Inferior parietal cortex (tissue), 1 donor: ENCODE measurements at regions not wholly inside any gene's neighbourhood (a gene's known extent, or its start where the extent isn't known, plus 50 kb on each side); places are given as distances from the start of the nearest gene placed in this dataset.

Experiments used
- DNase-seq: peaks from one replicate; pipeline ENCODE4 v3.0.0-alpha.2; 2016; ENCODE audit errors: extremely low spot score

DNA sequence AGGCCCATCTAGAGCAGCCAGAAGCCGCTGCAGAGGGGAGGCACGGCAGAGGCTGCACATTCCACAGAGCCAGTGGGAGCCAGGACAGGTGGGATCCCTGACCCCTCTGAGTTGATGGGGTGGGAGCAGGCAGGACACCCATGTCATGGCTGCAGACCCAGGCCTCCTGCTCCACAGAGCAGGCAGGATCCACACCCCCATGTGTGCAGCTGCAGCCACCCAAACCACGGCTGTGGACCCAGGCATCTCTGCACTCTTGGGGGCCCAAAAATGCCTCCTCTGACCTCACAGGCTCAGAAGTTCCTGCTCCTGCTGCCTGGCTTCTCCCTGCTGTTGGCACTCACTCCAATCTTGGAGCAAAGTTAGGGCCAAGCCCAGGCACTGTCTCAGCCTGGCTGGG is 112.3 kb upstream of the TMEM18 start:
- DNase-seq = no peak

DNA sequence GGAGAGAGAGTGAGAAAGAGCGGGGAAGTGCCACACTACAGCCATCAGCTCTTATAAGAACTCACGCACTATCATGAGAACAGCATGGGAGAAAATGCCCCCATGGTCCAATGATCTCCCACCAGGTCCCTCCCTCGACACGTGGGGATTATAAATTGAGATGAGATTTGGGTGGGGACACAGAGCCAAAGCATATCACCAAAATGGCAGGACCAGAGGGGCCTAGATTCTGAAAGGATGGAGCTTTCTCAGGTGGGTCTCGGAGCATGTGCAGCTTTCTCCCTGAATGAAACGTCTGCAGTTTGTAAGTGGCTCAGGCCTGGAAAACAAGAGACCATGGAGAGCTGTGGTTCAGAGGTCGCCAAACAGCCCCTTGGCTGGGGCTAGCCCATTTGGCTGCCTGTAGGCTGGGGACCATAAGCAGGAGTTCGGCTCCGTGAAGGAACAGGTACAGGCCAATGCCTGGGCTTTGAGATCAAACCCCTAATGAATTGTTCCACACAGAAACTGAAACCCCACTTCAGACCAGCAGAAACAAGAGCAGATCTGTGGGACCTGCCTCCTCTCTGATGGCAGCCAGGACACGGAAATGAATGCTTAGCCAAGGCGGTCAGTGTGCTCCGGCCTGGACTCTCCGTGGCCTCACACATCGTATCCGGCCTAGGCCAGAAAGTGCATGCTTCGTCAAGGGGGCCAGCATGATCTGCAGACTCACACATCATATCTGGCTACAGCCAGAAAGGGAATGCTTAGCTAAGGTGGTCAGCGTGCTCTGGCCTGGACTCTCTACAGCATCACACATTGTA is 111.2 kb upstream of the TMEM18 start:
- DNase-seq = no peak

DNA sequence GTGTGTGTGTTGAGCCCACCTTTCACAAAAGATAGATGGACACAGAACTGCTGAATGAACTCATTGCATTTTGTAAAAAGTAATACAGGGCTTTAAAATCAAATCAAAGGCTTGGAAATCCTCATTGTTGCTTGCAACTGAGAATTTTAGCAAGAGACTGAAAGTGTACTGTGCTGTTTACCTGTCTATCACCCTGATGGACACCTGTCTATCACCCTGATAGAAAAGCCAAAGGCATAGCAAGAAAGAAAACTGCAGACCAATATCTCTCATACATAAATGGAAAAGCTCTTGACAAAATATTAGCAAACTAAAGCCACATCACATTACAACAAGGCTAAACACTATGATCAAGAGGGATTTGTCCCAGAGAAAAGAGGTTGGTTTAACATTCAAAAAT is 107.5 kb upstream of the TMEM18 start:
- no peak for DNase-seq

DNA sequence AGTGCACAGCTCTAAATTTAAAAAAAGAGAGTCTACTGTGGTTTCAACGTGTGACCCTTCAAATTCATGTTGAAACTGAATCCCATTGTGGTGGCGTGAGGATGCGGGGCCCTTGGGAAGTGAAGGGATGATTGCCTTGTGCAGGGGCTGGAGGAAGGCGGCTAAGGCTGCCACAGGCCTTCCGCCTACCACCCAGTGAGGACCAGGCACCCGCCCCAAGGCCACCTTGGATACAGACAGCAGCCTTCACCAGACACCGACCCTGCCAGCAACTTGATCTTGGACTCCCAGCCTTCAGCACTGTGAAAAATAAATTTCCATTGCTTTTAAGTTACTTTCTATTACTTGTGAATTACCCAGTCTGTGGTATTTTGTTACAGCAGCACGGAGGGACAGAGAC is 103.4 kb upstream of the TMEM18 start:
- no peak for DNase-seq

DNA sequence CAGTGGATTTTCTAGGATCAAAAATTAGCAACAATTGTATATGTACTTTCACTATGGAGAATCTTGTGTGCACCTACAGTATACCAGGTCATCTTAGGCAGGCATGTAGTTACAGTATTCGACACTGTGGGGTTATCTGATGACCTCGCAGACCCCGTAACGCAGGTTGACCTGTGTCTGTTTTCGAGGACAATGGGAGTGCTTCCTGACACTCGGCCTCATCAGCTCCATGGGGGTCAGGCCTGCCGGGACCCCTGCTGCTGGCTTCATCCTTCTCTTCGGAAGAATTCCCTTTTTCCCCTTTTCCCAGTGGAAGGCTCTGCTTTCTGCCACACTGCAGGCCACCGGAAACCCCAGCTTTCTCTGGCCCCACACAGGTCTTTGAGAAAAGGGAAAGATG is 102.8 kb upstream of the TMEM18 start:
- DNase-seq = no peak

DNA sequence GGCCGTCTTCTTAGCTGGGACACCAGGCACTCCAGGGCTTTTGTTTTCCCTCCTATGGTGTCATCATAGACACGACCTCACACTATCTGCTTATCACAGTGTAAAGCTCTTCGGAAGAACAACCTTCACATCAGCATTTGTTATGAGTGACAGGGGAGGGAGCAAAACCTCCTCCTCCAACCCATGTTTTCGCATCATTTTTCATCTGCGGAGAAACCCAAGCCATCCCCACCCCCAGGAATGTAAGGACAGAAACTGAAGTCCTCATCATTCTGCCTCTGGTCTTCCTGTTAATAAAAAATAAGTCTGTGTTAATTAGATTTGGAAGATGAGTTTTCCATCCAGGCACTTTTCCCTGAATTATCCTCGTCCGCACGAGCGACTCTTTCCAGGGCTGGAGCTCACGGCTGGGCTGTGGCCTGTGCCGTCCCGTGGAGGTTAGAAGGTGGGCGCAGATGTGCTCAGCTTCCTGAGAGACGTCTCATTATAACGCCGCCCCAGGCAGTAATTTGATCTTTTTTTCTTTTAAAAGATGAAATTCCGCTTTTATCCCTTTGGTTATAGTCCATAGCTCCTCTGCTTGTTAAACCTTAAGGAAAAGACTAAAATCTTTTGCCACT is 101.6 kb upstream of the TMEM18 start:
- no peak for DNase-seq

DNA sequence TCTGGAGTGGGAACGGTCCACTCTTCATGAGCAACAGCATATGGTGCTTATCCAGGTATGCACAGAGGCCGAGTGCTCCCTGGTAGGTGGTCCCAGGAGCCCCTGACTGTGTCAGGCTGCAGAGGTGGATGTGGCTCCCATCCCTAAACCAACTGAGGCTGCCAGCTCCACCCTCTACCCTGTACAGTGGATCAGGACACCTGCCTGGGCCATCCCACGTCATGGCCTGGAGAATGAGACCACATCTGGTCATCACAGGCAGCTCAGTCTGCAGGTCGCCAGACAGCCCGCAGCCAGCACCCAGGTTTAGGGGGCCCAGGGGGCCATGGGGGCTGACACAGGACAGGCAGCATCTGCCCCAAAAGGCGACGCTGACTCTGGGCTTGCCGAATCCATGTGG is 100.3 kb upstream of the TMEM18 start:
- DNase-seq = no peak

DNA sequence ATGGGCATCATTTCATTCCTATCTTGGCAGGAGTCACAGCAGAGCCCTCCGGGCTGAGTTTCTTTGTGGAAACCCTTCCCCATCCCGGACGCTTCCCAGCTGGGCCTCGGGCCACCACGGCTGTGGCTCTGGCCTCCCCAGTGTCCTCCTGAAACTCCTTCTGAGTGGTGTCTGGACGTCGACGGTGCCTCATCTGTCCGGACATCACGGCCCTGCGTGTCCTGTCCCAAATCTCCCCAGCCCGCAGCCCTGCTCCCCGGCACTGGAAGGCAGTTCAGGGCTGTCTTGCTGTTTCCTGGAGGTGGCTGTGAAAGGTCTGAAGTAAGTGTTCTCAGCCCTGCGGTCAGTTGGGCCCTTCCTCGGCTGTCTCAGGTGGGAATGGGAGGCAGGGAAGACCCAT is 99.8 kb upstream of the TMEM18 start:
- no peak for DNase-seq

DNA sequence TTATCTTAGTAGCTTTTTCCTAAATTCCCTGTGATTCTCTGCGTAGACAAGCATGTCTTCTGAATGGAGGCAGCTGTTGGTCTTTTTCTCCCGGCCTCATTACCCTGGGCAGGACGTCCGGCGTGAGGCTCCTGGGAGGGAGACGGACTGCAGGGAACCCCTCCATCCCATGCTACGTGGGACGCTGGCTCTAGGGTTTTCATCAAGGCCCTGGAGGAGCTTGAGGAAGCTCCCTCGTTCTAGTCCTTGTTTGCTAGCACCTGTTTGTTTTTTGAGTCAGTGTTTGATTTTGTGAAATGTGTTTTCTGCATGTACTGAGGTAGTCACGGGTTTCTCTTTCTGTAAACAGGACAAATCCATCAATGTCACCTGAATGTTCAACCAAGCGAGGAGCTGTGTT is 99.3 kb upstream of the TMEM18 start:
- no peak for DNase-seq

DNA sequence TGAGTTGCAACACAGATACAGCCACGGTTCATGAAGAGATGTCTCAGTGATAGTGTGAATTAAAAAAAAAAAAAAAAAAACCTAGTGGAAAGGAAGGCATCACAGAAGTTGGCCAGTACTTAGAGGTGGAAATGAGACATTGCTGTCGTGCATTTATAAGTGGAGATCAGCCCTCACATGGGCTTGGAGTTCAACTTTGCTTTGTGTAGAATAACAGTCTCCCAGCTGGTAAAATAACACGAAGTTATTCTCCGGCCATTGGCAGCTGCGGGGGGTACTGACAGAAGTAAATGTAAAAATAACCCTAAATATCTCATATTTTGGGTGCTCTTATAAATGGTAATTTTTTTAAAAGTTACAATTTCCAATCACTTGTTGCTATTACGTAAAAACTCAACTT is 98.8 kb upstream of the TMEM18 start:
- DNase-seq = no peak

DNA sequence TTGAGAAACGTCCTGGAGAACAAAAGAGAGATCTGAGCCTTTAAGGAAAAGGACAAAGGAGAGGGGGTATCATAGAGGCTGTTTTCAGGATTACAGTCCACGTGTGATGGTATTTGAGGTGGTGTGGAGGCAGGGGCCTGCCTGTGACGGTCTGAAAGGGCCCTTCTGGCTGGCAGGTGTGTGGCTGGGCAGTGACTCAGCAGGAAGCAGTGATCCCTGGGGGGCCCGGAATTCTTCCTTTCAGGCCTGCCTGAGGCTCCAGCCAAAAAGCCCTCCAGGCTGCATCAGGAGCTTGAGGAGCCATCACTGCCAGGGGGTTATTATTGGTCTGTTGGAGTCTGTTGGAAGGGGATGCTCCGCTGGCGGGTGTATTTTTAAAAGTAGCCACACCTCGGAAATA is 97.2 kb upstream of the TMEM18 start:
- DNase-seq = no peak

DNA sequence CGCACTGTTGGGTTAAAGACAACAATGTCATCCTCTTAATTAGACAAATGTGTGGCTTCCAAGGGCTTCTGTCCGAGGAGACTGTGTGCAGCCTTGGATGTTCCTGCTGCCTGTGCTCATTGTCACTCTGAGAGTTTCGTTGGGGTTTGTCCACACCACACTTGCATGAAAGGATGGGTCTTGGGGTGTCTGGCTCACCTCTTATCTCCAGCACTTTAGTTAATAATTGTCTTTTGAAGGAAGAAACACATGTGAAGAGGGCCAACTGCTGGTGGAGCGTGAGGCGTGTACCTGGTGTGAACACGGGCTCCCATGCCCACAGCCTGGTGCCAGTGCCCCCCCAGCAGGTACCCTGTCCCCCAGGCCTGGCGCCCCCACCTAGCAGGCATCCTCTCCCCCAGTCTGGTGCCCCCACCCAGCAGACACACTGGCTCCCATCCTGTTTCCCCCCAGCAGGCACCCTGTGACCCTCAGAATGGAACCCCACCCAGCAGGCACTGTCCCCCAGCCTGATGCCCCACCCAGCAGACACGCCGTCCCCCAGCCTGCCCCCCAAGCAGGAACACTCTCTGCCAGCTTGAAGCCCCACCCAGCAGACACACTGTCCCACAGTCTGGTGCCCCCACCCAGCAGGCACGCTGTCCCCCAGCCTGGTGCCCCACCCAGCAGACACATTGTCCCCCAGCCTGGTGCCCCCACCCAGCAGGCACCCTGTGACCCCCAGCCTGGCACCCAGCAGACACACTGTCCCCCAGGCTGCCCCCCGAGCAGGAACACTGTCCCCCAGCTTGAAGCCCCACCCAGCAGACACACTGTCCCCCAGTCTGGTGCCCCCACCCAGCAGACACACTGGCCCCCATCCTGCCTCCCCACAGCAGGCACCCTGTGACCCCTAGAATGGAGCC is 96.3 kb upstream of the TMEM18 start:
- no peak for DNase-seq

DNA sequence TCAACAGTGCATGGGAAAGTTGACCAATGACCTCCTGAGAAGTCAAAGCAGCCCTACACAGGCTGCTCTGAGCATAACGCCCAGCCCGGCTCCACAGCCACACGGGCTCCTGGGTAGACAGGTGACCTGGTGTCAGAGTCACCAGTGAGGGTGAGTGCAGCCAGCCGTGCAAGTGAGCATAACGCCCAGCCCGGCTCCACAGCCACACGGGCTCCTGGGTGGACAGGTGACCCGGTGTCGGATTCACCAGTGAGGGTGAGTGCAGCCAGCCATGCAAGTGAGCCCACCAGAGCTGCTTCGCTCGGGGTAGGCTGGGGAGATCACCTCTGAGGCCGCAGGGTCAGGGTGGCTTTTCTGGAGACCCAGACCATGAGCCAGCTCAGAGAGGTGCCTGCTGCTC is 94.3 kb upstream of the TMEM18 start:
- no peak for DNase-seq

DNA sequence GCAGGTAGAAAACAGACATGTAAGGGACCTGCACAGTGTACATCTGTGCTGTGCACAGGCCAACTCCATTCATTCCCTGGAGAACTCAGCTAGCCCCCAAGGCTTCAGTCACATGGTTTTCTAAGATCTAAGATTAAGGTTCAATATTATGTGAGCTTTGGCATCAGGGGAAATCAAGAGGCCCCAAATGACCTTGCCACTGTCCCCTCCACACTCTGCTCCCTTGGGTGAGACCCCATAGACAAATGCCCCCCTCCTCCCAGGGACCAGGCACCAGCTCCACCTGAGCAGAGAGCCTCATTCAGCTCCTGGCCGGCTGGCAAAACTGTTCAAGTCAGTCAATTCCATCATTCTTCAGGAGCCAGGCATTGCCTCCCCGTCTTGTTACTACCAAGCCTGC is 93.6 kb upstream of the TMEM18 start:
- no peak for DNase-seq

DNA sequence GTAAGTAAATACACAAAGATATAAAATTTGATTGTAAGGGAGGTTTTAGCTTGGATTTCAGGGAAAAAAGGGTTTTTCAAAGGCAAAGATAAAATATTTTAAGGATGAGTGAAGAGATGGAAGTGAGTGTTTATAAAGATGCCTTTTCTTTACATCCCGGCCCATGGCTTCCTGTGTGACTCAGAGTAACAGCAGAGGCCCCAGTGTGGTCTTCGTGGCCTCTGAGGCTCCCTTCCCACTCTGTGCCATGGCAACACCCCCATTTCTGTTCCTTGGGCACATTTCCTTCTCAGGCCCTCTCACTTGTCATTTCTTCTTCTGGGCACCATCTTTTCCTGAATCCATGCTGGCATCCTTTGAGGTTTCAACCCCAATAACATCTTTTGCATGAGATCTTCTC is 92.6 kb upstream of the TMEM18 start:
- DNase-seq = no peak

DNA sequence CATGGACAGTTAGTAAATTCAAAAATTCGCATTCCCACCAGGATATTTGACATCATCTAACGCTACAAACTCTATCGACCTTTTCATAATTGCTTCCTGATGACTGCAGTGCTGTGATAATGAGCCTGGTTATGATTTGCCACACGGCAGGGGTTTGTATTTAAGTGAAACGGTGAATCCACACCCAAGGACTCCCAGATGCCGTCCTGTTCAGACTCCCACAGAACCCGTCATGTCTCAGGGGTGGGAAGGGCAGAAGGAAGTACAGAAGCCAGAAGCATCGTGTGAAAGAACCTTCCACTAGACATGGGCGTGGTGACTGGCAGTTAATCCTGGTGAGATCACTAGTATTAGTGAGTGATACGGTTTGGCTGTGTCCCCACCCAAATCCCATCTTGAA is 91.2 kb upstream of the TMEM18 start:
- DNase-seq = no peak

DNA sequence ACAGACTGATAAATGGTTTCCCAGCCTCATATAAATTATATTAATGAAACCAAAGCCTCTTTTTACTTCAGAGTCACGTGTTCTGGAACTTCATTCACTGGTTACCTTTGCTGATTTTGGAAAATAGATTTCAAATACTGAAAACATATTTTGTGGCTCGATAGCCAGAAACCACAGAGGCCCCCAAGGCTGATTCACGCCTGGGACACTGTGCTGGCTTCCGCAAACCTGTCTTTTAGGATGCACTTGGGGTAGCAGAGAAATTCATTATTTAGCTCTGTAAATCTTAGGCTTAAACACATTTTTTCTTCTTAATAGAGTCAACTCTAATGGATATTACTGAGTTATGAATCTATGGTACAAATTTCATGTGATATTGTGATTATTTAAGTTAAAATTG is 90.7 kb upstream of the TMEM18 start:
- no peak for DNase-seq

DNA sequence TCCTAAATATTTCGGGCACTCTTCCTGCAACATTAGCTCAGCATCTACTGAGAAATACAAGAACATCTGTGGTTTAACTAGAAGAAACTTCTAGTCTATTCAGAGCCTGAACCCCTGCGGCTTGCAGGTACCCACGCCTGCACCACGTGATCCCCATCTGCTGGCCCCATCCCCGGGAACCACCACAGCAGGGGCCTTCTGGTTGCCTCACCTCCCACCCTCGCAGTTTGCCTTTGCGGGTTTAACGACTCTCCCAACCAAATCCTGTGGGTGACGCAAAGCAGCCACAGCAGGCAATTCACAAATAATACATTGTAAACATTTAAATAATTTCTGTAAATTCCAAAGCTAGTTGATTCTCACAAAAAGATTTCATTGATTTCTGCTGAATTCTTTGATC is 90.2 kb upstream of the TMEM18 start:
- no peak for DNase-seq

DNA sequence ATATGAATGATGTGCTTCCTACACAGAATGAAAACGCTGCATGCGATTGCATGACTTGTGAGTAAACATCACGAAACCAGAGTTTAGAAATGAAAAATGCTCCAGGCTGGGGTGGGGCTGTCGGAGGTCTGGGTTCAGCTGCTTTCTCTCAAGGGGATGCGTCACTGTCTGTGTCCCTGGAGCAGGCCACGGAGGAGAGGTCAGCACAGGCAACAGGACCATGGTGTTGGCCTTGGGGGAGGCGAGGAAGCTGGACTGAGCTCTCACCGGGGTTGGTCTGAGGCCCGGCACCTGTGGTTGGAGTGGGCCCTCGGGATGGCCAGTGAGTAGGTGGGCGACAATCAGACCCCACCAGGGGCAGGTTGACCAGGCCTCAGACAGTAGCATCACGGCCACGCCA is 89.0 kb upstream of the TMEM18 start:
- DNase-seq = no peak

DNA sequence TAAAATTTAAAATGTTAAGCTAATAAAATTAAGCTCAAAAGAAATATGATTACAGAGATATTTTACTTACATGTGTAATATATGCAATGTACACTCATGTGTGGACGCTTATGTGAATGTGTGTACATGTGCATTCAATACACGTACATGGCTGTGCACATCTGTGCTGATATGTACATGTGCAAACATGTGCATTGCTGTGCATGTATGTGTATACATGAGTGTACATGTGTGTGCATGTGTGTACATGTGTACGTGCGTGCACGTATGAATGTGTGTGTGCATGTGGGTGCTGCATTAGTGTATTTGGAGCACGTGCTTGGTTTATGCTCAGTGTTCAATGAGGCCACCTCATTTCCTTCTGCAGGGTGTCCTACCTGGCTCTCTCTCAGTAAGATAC is 88.2 kb upstream of the TMEM18 start:
- no peak for DNase-seq

DNA sequence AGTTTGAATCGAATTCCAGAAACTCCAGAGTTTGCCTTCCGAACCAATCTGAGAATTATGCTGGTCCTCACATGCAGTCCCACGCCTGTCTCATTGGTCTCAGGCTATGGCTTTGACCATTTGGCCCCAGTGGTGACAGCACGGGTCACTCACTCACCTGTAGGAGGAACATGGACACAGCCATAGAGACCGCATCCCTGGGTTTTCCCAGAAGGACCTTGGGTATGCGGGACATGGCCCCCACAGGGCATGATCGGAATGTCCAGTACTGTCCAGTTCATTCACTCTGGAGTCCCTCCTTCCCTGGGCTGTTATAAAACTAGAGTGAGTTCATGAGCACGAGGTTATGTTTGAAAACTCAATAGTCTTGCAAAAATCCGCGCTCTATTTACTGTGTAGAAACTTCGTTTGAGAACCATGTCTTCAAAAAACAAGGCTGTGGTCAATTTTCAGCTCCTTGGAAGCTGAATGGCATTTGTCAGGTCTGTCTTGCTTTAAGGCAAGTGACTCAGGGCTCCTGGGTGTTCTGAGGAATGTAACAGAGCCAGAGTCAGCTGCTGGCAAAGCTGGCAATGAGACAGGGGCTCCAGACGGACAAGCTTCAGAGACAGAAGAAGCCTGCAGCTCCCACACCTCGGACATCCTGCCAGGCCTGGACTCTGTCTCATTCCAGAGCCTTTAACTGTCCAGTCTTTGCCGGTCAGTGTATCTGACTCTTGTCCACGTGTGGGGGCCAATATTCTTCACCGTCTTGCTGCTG is 86.7 kb upstream of the TMEM18 start:
- DNase-seq = no peak

DNA sequence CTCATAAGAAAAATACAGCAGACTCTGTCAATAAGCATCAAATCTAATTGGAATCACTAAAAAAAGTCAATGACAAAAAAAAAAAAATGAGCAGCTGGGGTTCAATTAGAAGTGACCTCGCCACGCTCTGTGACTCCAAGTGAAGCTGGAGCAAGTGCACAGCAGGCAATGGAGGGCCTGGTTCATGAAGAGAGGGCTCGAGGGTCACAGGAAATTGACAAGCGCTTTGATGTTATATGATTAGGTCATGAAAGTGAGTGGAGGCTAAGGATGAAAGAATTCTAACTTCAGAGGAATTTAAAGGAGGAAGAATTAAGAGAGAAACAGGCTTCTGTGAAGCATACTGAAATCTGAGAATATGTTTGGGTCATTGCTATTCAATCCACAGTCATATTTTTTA is 85.4 kb upstream of the TMEM18 start:
- no peak for DNase-seq
